ENCODE measurements at regions not wholly inside any gene's neighbourhood (a gene's known extent, or its start where the extent isn't known, plus 50 kb on each side); places are given as distances from the start of the nearest gene placed in this dataset.

GRCh38 chr3:86269364-86270155, 721.4 kb downstream of the VGLL3 start:
- TF ChIP-seq ZBTB33 (IDR thresholded peaks at IDR 0.05) (peak; percentile 25), FOXA1 (IDR thresholded peaks at IDR 0.05) (peak; percentile 16), YY1 (IDR thresholded peaks at IDR 0.05) (peak; percentile 47), RXRA (IDR thresholded peaks at IDR 0.05) (peak; percentile 56 to 80), GABPA (IDR thresholded peaks at IDR 0.05 in 1 of 2, conservative IDR thresholded peaks at IDR 0.05 in 1 of 2) (no peak), FOXA2 (IDR thresholded peaks at IDR 0.05) (peak; percentile 53), RAD21 (IDR thresholded peaks at IDR 0.05) (no peak), ATF3 (IDR thresholded peaks at IDR 0.05) (no peak), JUND (IDR thresholded peaks at IDR 0.05) (peak in 1 of 2 donors; percentile 12), SP1 (IDR thresholded peaks at IDR 0.05) (peak; percentile 67), CTCF (IDR thresholded peaks at IDR 0.05; ENCODE audit: low read depth, low read length, missing input control) (no peak), REST (IDR thresholded peaks at IDR 0.05) (peak; percentile 23), HNF4A (conservative IDR thresholded peaks at IDR 0.05) (peak; percentile 74 to 81)
- Histone ChIP-seq H3K27ac (ENCODE audit: low read depth in 1 of 2, low read length in 2 of 2) (peak overlapping the region in 1 of 2 donors; percentile 54), H3K9ac (ENCODE audit: low read depth in 1 of 2, low read length in 2 of 2) (peak overlapping the region in 1 of 2 donors; percentile 80), H3K4me3 (ENCODE audit: low read depth in 1 of 3, low read length in 3 of 3) (peak overlapping the region in 1 of 3 donors; percentile 11), H3K27me3 (ENCODE audit: control insufficient read depth in 4 of 4, insufficient read depth in 4 of 4, low read length in 3 of 4) (no peaks in the 10 kb centered on the region), H3K4me1 (ENCODE audit: control insufficient read depth in 4 of 4, insufficient read depth in 4 of 4, low read length in 3 of 4) (peaks cover 0 to 5% (median 0%) of the 10 kb centered on the region in 4 donors), H3K36me3 (ENCODE audit: control insufficient read depth in 4 of 4, insufficient read depth in 3 of 4, low read depth in 1 of 4, low read length in 3 of 4) (no peaks in the 10 kb centered on the region), H3K9me3 (ENCODE audit: control insufficient read depth in 4 of 4, low read length in 3 of 4) (no peaks in the 10 kb centered on the region)
- no peak for DNase-seq (ENCODE audit: low spot score)
- WGBS, result 22% methylated on average over 4 of the region's 4 CpGs
